NOMO-1 treated with DMSO at 0.1 percent for 48 hours (cell line): ENCODE measurements at regions not wholly inside any gene's neighbourhood (a gene's known extent, or its start where the extent isn't known, plus 50 kb on each side); places are given as distances from the start of the nearest gene placed in this dataset.

ENCODE experiments used
- DNase-seq: peaks from one replicate; lab custom pipeline; 2025; ENCODE audit not compliant: unreplicated experiment; lab: John Stamatoyannopoulos, UW

DNA sequence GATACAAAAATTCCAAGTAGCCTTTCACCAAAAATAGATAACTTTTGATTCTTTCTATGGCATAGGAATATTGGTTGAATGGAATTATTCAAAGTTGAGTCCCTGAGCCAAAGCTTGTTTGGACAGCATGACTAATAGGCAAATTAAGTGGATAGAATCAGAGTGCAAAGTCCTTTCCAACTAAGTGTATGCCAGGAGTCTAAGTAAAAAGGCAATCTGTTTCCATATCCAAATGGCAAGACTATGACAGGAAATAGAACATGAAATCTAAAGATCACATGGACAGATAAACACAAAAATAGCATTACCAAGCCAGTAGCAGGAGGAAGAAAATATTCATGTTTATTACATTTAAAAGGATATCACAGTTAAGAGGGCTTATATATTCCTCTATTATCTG lies 804.6 kb downstream of the SLITRK6 start:
- no peak for DNase-seq

DNA sequence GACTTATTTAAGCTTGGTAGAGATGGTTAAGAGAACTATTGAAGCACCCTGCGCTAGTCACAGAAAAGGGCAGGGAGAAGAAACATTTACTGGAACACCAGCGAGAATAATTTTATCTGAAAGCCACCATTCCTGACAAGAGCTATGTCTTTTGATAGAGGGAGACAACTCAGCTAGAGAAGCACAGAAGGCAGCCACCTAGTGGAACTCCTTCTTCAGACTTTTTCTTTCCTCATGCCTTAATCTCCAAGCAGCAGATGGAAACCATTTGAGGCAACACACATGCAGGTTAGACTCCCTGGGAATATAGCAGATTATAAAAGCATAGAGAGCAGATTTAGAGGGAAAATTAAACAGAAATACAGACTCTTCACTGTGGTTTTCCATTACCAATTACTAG lies 813.4 kb downstream of the SLITRK6 start:
- no peak for DNase-seq

DNA sequence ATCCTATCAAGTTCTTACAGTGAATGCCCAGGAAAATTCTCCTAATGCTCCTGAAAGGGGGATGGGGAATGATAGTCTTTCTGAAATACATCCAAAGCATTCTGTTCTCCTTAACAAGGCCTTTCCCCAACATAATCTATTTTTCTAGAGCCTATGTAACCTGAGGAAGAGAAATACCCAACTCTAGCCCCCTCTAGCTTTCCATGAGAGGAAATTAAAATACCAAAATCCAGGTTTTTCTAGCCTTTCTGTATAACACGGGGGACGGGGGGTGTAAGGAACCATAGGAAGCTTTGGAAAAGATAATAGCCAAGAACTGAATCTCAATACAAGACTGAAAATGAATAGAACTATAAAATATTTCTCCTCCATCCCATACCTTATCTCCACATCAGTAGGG lies 815.9 kb downstream of the SLITRK6 start:
- DNase-seq: no peak

DNA sequence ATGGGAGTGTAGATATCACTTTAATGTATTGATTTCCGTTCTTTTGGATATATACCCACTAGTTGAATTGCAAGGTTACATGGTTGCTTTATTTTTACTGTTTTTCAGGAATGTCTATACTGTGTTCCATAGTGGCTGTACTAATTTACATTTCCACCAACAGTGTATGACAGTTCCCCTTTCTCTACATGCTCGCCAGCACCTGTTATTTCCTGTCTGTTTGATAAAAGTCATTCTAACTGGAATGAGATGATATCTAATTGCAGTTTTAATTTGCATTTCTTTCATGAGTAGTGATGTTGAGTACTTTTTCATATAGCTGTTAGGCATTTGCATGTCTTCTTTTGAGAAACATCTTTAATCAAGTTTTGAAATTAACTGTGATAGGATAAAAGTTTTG lies 818.6 kb downstream of the SLITRK6 start:
- DNase-seq: no peak

DNA sequence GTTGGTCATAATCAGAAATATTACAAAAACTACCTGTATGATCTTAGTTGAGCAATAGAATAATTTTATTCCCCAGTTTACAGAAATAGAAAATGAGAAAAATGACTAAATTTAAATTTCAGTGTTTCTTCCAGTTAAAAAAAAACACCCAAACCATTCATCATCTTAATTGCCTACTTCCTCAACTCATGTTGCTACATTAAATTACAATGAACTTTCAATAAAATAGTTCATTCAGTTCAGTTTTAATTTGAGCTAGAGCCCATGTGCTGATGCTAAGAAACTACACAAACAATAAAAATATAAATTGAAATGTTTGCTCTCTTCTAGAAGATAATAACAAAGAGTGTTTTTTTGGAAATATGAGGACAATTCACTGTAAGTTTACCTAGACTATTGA lies 820.4 kb downstream of the SLITRK6 start:
- DNase-seq: peak; percentile 15

DNA sequence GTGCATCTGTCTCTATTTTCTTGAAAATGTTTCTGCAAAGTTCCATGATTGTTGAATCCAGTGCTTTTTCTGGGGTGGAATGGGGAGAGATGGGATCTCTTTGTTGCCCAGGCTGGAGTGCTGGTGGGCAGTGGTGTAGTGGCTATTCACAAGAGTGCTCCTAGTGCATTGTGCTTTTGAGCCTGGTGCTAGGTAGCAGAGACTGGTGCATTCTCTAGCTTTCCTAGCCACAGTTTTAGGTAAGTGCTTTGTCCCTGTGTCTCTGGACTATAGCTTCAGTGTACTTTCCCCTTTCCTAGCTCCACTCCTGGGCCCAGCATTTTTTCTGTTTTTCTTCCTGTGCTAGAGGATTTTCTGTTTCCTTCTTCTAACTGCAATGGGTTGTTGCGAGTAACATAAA lies 825.6 kb downstream of the SLITRK6 start:
- no peak for DNase-seq

DNA sequence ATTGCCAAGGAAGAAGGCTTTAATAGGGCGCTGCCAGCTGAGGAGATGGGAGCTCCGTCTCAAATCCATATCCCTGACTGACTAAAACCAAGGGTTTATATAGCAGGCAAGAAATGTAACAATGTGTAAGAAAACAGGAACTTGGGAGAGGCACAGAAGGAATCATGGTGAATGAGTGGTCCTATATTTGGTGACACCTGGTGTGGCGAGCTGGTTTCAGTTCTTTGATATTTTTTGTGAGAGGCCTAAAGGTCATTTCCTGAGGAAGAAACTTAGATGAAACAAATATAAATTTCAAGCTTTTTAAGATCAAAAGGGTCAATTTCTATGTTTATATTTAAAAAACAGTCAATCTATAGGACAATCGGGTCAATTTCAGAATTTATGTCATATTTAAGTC lies 826.3 kb downstream of the SLITRK6 start:
- no peak for DNase-seq

DNA sequence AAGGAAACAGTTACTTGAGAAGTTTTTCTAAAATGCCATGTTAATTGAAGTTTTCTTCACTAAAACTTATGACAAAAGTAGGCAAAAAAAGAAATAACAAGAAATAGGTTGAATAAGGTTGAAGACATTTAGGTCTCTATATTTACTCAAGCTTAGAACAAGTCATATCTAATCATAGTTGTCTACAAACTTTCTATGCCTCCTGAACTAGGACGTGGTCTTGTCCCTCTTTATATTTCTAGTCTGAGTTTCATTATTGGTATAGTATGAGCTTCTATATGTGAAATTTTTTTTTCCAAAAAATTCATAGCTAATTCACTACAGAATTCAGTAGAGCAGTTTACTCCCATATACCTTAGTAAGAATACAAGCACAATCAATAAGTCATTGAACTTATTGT lies 836.4 kb downstream of the SLITRK6 start:
- DNase-seq: no peak

DNA sequence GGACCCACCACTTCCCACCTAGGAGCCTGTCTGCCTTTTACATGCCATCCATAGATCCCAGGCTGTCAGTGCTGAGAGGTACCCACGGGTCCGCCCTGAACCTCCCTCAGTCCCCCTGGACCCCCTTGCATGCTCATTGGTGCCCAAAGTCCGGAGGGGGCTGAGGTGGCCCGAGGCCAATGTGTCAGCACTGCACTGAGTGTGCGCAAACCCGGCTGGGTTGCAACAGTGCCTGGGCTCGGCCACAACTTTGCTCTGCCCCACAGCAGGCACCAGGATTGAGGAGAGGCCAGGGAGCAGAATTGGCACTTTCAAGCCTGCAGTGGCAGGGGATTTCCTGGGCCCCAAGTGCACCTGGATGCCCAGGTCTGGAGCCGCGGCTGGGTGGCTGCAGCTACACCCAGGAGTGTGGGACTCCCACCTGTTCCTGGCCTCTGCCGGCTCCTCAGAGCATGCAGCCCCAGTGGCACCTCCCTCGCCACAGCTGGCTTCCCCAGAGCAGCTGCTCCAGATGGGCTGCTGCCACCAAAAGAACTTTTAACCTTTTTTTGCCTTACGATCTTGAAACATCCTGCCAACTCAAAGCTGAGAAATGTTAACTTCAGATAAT lies 837.0 kb downstream of the SLITRK6 start:
- DNase-seq: no peak

DNA sequence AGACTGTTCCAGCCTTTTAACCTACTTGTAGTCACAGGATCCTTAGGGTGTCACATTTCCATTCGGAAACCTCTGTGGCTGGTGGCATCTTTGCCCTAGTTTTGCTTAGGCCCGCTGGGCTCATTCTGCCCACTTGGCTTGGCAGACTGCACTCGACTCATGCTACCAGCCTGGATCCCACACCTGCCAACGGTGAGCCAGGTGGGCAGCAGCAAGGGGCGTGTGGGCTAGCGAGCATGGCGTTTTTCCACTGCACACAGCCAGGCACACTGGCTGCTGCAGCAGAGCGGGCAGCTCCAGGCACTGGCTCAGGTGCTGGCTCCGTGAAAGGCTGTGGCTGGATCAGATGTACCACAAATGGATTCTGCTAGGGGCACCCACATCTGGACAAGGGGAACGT lies 838.2 kb downstream of the SLITRK6 start:
- no peak for DNase-seq

DNA sequence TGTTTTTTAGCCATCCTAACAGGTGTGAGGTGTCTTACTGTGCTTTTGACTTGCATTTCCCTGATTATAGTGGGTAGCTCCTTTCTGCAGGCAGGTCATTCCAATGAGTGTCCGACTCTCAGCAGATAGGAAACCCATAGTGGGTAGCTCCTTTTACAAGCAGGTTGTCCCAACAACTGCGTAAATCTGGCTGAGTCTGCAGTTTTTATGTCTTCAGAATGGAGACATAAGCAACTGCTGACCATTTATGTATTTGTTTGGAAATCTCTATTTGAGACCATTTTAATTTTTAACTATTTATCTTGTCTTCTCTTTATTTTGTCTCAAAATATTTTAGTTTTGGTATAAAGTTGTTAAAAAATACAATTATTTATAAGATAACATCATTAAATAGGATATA lies 839.4 kb downstream of the SLITRK6 start:
- no peak for DNase-seq

DNA sequence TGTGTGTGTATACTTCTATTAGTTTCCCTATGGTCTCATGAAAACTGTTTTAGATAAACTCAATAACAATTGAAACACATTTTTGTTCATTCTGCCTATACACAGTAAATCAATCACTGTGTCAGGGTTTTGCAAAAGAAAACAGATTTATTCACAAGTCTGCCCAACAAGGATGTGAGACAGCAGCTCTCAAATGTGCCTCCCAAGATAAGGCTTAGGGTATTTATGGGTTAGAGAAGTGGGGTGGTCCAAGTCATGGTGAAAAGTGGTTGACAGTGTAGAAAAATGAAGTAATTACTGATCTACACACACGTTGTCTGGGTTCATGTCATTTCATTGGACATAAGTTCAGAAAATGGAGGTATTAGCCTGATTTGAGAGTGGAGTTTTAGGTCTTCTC lies 844.6 kb downstream of the SLITRK6 start:
- no peak for DNase-seq

DNA sequence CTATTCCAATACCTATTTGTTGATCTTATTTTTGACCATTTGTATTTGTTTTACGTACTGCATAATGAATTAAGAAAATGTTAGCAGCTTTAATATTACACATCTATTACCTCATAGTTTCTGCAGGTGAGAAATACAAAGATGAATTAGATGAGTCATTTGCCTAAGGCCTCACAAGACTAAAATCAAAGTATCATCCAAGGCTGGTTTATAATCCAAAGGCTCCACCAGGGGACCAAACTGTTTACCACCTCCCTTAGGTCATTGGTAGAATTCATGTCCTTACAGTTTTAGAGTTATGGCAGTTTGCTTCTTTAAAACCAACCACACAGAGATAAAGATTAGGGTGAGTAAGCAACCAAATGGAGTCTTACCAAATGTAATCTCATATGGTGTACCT lies 848.1 kb downstream of the SLITRK6 start:
- DNase-seq: no peak

DNA sequence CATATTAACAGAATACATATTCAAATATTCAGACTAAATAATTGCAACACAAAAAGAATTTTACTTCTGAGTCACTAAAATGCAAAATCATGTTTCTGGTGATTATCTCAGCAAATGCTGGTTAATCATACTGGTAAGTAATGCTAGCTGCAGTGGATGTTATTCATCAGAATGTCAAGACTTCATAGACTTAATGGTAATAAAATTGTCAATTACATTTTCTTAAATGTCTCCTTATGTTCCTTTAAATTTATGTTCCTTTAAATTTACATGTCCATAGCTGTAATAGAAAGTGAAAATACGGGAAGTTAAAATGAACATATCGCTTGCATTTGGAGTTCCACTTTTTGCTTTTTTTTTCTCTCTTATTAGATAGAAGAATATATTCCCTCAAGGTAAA lies 853.0 kb downstream of the SLITRK6 start:
- peak; percentile 67 for DNase-seq

DNA sequence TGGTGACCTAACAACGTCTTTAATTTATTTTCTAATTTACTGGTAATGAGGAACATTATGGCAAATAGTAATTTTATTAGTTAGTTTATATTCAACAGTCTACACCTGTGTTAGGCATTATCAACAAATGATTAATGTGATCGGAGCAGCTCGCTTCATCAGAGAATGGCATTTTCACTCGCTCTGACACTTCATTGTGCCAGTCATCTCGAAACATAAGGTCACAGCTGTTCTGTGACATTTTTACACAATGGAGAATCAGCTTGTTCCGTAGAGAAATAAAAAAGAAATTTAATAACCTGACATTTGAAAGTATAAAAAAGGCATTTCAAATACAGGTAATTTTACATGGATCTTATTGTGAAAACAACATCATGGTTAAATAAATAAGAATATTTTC lies 858.4 kb downstream of the SLITRK6 start:
- no peak for DNase-seq

DNA sequence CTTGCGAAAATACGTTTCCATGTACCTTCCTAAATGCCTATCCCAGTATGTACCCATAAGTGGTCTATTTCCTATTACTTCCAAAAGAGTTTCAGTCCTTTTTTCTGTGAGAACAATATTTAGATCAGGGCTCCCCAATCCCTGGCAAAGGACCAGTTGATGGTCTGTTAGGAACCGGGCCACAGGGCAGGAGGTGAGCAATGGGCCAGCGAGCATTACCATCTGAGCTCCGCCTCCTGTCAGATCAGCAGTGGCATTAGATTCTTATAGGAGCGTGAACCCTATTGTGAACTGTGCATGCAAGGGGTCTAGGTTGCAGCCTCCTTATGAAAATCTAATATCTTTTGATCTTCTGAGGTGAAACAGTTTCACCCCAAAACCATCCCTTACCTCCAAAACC lies 859.1 kb downstream of the SLITRK6 start:
- DNase-seq: no peak

DNA sequence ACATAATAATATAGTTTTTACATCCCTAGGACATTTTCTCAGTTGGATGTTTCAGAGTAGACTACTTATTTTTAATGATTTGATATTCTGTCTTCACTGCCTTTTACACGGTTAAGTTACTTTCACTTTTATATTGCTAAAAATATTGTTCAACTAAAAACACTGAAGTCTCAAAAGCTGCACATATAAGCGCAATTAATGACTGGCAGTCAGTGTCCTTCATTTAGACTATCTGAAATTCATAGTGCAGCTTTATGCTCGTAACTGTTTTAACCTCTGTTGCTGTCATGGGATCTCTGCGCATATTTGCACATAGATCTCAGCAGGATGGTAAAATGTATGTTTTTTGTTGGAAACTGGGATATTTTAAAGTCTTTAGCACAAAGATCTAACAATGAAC lies 864.3 kb downstream of the SLITRK6 start:
- DNase-seq: no peak

DNA sequence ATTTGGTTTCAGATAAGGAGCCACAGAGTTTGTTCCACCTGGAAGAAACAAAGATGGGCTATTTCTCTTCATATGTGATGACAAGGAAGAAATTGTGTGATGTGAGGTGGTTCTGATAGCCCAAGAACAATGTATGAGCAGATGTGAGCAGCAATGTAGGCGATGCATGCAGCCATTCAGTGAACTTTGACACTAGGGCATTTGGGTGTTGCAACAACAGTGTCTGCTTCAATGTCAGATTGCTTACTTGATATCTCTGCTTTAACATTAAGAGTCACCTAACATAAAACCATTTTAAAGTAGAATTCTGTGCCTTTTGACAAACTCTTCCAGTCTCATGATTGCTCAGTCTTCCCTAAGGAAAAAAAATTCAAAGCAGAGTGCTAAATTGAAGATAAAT lies 865.4 kb downstream of the SLITRK6 start:
- DNase-seq: no peak

DNA sequence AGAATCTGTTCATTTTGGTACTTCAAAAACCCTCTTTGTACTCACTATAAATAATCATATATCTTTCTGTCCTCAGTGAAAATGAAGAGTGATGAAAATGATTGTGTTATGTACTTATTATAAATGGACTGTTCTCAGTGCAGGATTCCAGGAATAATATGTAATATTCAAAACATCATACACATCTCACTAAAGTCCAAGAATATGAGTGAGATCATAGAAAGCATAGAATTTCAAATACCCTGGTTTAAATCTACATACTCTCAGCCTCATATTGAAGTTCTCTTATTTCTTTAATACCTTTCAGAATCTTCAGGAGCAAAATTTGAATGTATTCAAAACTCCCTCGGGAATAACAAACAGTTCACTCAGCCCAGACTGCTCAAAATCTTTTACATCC lies 868.0 kb downstream of the SLITRK6 start:
- no peak for DNase-seq

DNA sequence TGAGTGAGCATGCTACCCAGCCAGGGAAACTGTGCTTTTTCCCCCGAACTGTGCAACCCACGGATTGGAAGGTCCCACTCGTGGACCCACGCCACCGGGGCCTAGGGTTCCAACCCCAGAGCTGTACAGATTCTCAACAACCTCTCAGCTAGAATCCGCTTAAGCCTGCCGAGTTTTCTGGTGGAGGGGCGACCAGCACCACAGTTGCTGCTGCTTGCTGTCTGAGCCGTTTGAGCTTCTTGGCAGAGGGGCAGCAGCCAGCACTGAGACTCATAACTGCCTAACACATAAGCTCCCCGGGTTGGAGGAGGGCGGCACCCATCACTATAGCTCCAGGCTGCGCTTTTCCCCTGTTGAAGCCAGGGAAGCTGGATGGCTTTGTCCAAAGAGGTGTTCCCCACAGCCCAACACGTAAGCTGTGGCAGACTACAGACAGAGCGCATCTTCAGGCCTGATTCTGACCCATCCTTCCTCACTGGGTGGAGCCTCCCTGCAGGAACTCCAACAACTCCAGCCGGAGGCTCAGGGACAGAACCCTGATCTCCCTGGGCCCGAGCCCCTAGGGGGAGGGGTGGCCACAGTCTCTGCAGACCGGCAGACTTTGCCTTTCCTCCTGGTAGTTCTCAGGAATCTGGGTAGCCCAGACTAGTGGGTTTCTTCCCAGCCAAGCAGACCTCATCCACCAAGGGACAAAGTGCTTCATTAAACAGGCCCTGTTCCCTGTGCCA lies 871.6 kb downstream of the SLITRK6 start:
- no peak for DNase-seq

DNA sequence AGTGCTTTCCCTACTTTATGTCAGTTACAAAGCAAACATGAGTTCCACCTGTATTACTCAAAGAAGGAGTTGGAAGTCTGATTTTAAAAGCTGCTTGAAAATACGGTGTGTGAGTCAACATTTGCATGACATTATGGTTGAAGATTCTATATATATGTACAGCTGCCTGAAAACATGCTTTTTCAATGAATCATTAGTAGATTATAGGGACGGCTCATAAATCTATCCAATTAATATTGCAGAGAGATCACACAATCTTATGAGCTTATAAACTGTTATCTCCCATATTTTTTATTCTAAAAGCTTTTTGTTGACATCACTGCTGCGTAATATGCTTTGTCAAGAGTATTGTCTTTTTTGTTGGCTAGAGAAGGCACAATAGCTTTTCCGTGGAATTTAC lies 873.8 kb downstream of the SLITRK6 start:
- DNase-seq: no peak

DNA sequence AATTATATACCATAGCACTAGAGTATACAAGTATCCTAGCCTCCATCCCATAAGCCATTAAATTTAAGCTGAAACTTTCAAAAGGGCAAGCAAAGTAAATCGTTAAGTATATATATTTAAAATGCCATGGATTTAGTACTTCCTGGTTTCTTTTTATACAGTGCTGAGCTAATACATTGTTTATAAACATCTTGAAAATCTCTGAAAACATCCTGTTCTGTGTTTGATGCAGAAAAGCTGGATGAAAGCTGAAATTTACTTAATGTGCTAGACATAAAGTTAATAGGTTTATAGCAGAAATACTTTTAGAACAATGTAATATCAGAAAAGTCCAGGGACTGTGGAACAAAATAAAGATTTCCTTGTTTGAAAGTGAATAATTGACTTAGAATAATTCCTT lies 875.4 kb downstream of the SLITRK6 start:
- no peak for DNase-seq

DNA sequence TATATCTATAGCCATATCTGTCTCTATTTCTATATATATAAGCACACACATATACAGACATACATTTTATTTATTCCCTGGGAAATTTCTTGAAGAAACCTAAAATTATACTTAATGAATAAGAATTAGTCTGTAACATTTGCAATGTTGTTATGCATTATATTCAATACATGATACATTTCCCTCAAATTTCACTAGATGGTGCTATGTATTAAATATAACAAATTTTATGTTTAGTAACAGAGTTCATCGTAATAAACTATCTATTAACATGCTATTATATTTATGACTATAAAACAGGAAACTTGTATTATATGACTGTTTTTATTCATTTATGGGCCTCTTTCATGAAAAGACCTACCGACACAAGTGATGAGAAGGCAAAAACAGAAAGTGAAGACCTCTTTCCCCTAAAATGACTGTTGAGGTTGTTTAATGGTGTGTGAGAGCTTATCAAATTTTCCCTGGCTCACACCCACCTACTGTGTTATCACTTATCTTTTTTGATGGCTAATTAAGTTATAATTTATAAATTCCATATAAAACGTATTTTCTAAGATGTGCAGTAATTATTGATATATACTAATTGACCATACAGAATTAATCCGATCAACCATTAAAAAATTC lies 881.9 kb downstream of the SLITRK6 start:
- DNase-seq: peak; percentile 8
